Astrocyte of the cerebellum (primary cell): ENCODE measurements at regions not wholly inside any gene's neighbourhood (a gene's known extent, or its start where the extent isn't known, plus 50 kb on each side); places are given as distances from the start of the nearest gene placed in this dataset.

Experiments used
- DNase-seq: peaks from one replicate; pipeline ENCODE4 v3.0.0-alpha.2; 2011; ENCODE audit warnings: low read depth
- H3K4me3 ChIP-seq: 2 replicates; pipeline ENCODE4 v1.5.1; 2011; ENCODE audit warnings: mild to moderate bottlenecking, low read depth, low read length, moderate library complexity
- in situ Hi-C: cut with HindIII; loops from 2 replicates; pipeline ENCODE4 v1.10.0; 2017; ENCODE audit warnings: low sequenced_read_pairs
- TF ChIP-seq, protein P1 (sequence below): IDR thresholded peaks from 2 replicates; pipeline ENCODE4 v1.5.1; 2012; ENCODE audit warnings: low read length, low read depth, moderate library complexity, mild to moderate bottlenecking; ENCODE audit errors: missing control alignments

GRCh38 chr6:153758516-153758915, 280.5 kb upstream of the OPRM1 start:
- no peak overlapping the region for H3K4me3 ChIP-seq
- TF ChIP-seq, protein P1, sequence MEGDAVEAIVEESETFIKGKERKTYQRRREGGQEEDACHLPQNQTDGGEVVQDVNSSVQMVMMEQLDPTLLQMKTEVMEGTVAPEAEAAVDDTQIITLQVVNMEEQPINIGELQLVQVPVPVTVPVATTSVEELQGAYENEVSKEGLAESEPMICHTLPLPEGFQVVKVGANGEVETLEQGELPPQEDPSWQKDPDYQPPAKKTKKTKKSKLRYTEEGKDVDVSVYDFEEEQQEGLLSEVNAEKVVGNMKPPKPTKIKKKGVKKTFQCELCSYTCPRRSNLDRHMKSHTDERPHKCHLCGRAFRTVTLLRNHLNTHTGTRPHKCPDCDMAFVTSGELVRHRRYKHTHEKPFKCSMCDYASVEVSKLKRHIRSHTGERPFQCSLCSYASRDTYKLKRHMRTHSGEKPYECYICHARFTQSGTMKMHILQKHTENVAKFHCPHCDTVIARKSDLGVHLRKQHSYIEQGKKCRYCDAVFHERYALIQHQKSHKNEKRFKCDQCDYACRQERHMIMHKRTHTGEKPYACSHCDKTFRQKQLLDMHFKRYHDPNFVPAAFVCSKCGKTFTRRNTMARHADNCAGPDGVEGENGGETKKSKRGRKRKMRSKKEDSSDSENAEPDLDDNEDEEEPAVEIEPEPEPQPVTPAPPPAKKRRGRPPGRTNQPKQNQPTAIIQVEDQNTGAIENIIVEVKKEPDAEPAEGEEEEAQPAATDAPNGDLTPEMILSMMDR = no peak
- no peak for DNase-seq
- in situ Hi-C loops = no loop called here

GRCh38 chr6:153735761-153736160, 303.3 kb upstream of the OPRM1 start:
- DNase-seq = no peak
- in situ Hi-C loops = no loop called here
- no peak overlapping the region for H3K4me3 ChIP-seq
- TF ChIP-seq, protein P1 = no peak

GRCh38 chr6:153729189-153729588, 309.9 kb upstream of the OPRM1 start:
- no peak for DNase-seq
- TF ChIP-seq, protein P1 = no peak
- in situ Hi-C loops = no loop called here
- no peak overlapping the region for H3K4me3 ChIP-seq

DNA sequence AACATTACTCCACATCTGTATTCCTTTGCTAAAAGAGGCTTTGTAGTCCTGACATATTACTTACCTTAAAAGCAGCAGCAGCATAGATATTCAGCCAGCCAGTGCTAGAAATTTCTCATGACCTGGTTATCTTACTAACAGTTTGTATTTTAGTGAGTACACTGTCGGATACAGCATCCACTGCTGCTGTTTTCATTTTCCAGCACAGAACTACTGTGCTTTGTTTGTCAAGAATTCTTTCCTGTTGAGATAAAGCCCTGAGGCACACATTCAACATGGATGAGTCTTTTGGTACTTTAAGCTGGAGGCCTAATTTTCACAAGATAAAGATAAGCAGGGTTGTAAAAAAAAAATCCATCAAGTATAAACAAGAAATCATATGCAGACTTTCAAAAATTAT, 311.2 kb upstream of the OPRM1 start:
- peak; percentile 4 for DNase-seq
- TF ChIP-seq, protein P1 = no peak
- in situ Hi-C loops = no loop called here

GRCh38 chr6:153725456-153725855, 313.6 kb upstream of the OPRM1 start:
- no peak overlapping the region for H3K4me3 ChIP-seq
- in situ Hi-C loops = no loop called here
- no peak for DNase-seq
- TF ChIP-seq, protein P1 = no peak

More for the DNA sequence above, 311.2 kb upstream of the OPRM1 start:
- H3K4me3 ChIP-seq = no peak overlapping the region

GRCh38 chr6:153720732-153721131, 318.3 kb upstream of the OPRM1 start:
- no peak overlapping the region for H3K4me3 ChIP-seq
- TF ChIP-seq, protein P1 = no peak
- DNase-seq = no peak
- in situ Hi-C loops = no loop called here

DNA sequence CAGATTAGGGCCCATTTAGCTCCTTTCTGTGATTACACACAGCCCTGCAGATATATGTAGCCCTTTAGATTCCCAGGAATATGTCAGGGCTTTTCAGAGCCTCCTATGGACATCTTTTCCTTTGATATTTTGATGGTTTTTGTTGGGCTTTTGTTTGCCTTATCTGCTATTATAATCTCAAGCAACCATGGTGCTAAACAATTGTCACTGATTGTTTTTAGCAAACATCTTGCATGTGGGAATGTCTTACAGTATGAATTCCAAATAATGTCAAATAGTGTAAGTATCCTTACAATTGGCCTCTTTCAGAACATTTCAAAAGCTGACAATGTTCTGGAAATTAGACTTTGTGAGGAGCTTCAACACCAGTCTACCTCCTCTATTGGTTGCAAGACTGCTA, 333.6 kb upstream of the OPRM1 start:
- TF ChIP-seq, protein P1 = no peak
- no peak for DNase-seq
- in situ Hi-C loops = no loop called here
- no peak overlapping the region for H3K4me3 ChIP-seq
